Astrocyte of the hippocampus (primary cell): ENCODE measurements at regions not wholly inside any gene's neighbourhood (a gene's known extent, or its start where the extent isn't known, plus 50 kb on each side); places are given as distances from the start of the nearest gene placed in this dataset.
A peak's percentile ranks its signal among the peaks of the same experiment; 100 is the strongest.

Experiments
- DNase-seq: peaks from one replicate; pipeline ENCODE4 v3.0.0; 2011; ENCODE audit warnings: low read depth, low spot score

DNA sequence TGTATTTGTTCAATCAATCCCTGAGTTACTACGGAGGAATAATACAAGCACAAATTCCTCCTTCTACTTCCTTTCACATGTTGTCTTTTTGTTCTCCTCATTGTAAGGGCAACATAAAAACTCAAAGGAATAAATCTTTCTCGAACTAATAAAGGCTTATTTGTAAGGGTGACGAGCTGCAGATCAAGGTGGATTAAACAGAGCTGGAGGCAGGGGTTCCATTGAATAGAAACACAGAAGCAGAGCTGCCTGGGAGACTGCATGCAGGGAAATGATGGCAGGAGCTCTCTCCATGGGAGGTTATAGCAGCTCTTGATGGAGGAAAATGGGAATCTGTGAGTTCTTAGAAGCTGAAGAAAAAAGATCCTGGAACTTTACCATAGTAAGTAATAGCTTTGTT lies 160.2 kb downstream of the CYYR1 start:
- DNase-seq = no peak

GRCh38 chr21:26409735-26410134 lies 163.4 kb downstream of the CYYR1 start:
- no peak for DNase-seq

GRCh38 chr21:26408511-26408910 lies 164.6 kb downstream of the CYYR1 start:
- peak; percentile 15 for DNase-seq

GRCh38 chr21:26406526-26406925 lies 166.6 kb downstream of the CYYR1 start:
- no peak for DNase-seq

DNA sequence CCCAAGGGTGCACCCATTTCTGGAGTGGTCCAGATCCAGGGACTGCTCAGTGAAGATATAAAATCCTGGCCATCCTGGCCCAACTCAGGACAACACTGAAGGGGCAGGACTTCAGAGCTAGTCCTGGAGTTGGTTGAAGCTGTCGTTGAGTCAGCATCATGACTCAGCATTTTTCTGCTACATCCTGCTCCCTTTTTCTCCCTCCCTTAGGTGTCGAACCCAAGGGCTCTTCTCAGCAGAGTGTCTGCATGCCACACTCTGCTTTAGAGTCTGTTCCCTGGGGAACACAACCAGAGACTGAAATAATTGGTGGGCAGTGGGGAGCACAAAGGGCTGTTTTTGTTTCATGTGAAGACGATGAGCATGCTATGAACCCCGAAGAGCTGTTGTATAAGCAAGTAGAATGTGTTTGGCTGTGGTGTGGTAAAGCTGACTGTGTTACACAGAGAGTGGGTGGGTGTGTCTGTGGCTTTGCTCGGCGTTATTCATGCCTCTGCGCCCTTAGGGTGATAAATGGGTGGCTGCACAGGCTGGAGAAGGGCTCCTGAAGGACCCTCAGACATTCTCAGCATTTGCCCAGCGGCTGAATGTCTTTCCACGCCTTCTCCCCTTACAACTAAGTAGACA lies 167.2 kb downstream of the CYYR1 start:
- peak; percentile 74 for DNase-seq

GRCh38 chr21:26405071-26405470 lies 168.0 kb downstream of the CYYR1 start:
- peak; percentile 37 for DNase-seq

DNA sequence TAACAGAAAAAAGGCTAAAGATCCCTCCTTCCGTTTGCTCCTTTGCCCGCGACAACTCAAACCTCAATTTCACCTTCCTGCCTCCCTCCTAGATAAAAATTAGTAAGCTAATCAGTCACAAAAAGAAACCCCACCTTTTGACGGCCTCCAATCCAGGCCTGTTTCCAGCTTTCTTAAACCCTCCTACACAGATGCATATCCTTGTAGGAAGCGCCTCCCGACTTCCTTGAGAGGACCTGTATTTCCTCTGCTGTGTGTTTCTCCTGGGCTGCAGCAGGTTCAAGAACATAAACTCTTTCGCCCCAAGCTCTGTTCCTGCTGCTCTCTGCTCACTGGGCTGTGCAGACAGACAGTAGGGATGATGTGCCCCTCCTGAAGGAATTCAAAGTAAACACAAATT lies 168.8 kb downstream of the CYYR1 start:
- DNase-seq = no peak

- no peak for DNase-seq
Observed at GRCh38 chr21:26403321-26403720, 169.8 kb downstream of the CYYR1 start.

DNA sequence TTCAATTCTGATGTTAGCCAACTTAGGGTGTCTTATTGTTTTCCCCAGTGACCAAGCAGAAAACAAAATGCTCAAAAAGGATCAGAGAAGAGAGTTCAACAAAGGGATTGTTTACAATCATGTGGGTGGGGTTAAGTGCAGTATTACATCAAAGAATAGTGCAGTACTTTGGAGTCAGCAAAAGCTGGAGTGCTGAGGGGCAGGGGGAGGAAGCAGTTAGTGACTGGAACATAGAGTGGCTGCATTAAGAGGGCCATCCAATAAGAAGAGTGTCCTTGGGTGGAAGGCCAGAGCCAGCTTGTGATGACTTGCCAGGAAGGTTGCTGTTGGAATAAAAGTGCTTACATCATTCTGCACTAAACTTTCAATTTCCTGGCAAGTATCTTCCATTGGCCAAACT lies 175.5 kb downstream of the CYYR1 start:
- DNase-seq = no peak

DNA sequence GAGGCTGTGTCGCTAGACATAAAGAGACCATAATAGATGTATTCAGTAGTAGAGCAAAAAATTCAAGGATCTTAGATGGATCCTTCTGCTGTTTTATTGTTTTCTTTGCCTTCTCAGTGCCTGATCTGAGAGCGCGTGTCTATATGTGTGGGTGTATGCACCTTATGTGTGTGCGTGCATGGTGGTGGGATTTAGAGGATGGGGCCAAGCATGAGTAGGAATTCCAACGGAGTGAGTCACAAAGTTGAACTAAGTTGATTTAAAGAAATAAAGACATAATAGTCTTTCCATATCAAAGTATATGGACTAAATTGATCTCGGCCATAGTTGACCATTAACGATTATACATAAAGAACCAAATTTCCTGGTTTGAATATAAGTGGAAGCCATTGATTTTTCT lies 178.7 kb downstream of the CYYR1 start:
- no peak for DNase-seq

GRCh38 chr21:26391166-26391565 lies 181.9 kb downstream of the CYYR1 start:
- DNase-seq = no peak

DNA sequence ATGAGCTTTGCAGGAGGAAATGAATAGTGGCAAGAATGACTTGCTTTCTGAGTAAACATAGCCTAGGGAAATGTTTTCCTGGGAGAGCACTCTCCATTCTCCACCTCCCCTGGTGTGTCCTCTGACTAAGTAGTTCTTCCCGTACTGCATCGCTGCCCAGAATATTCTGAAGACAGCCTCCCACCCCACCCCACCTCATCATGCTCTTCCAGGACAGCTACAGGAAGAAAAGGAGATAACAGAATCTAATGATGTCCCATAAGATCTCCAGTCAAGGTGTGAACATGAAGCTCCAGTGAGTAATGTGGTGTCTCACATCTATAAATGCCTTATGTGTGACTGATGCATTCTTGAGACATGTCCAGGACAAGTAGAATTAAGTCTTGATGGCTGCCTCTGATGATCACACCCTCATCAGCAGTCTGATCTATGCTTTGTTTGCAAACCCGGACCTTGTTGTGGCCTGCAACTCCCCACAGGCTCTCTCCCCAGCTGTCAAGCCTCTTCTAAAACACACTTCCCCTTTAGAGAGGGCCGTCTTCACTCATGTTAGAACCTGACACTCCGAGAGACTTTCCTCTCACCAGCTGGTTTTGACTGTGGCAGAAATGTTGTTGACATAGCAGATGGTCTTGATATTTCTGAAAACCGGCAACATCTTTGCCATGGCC lies 183.0 kb downstream of the CYYR1 start:
- DNase-seq = peak; percentile 51

- DNase-seq = peak; percentile 13
Observed at GRCh38 chr21:26388731-26389231, 184.3 kb downstream of the CYYR1 start.

- DNase-seq = no peak
Observed at GRCh38 chr21:26385721-26386120, 187.4 kb downstream of the CYYR1 start.

GRCh38 chr21:26379561-26379960 lies 193.5 kb downstream of the CYYR1 start:
- no peak for DNase-seq

DNA sequence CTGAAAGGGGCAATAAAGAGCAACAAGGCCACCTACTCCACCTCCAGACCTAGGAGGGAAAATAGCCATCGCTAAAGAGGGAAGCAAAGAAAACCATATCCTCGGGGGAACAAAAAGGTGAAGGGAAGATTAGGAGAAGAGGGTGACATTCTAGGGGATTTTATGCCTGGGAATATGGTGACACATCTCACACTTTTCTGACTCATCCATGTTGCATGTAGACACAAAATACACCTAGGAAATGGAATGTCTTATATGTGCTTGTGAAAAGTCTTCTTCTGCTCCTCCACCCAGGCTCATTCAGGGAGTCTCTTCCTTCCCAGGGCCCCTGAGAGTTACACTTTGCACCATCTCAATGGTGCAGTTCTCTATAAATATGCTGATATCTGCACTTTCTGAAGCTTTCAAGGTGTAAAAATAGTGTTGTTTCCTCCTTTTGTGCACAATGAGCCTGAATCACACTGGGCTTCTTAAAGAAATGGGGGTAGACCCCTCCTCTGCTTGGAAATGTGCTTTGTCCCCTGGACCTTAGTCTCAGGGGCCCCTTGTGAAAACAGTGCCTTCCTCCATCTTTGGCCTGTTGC lies 195.9 kb downstream of the CYYR1 start:
- DNase-seq = no peak

GRCh38 chr21:26374817-26375216 lies 198.3 kb downstream of the CYYR1 start:
- no peak for DNase-seq

GRCh38 chr21:26368591-26369320 lies 198.2 kb upstream of the APP start:
- DNase-seq = no peak

- no peak for DNase-seq
Observed at GRCh38 chr21:26366781-26367180, 196.2 kb upstream of the APP start.

DNA sequence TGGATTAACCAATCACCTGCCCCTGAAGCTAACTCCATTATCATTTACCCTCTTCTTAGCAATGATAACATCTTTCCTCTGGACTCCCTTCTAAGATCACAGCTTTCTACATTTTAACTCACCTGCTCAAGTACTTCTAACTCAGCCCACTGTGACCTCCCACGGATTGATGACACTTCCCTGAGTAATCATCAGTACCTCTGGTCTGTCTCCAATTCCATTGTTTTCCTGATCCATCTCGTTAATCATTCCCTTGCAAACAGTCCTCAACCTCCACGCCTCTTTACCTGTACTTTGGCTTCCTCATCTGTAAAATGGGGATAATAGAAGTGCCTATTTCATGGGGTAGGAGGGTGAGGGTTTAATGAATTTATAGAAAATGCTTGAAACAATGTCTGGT lies 195.3 kb upstream of the APP start:
- no peak for DNase-seq

- no peak for DNase-seq
Observed at GRCh38 chr21:26351661-26352060, 181.1 kb upstream of the APP start.

GRCh38 chr21:26332867-26333266 lies 162.3 kb upstream of the APP start:
- no peak for DNase-seq
